ENCODE measurements at regions not wholly inside any gene's neighbourhood (a gene's known extent, or its start where the extent isn't known, plus 50 kb on each side); places are given as distances from the start of the nearest gene placed in this dataset.

DNA sequence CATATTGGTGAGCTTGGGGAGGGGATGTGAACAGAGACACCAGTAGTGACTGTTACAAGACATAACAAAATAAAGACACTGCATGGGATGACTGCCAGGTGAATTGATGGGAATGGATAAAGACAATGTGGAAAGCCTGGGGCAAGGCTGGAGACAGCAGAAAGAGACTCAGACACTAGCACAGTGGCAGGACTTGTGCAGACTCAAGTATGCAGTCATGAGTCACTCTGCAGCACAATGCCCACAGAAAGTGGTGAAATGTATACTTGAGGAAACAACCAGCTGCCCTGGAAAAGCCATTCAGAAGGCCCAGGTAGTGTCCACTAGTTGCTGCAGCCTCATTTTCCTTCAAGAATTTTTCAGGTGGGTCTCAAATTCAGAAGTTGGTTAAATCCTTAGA is 452.3 kb downstream of the MID1IP1 start:
- Histone ChIP-seq H3K36me3 (ENCODE audit: control insufficient read depth in 4 of 4, insufficient read depth in 3 of 4, low read depth in 1 of 4, low read length in 3 of 4) (no peaks in the 10 kb centered on the region), H3K4me3 (ENCODE audit: low read depth in 1 of 3, low read length in 3 of 3) (no peak overlapping the region), H3K27me3 (ENCODE audit: control insufficient read depth in 4 of 4, insufficient read depth in 4 of 4, low read length in 3 of 4) (peaks cover 0 to 3% (median 0%) of the 10 kb centered on the region in 4 donors), H3K9ac (ENCODE audit: low read depth in 1 of 2, low read length in 2 of 2) (no peak overlapping the region), H3K4me1 (ENCODE audit: control insufficient read depth in 4 of 4, insufficient read depth in 4 of 4, low read length in 3 of 4) (no peaks in the 10 kb centered on the region), H3K9me3 (ENCODE audit: control insufficient read depth in 4 of 4, low read length in 3 of 4) (no peaks in the 10 kb centered on the region), H3K27ac (ENCODE audit: low read depth in 1 of 2, low read length in 2 of 2) (no peak overlapping the region)
- DNase-seq (ENCODE audit: low spot score), result no peak
- no peak for TF ChIP-seq ATF3 (IDR thresholded peaks at IDR 0.05)
- no peak for TF ChIP-seq FOXA1 (IDR thresholded peaks at IDR 0.05)
- no peak for TF ChIP-seq EGR1 (IDR thresholded peaks at IDR 0.05; ENCODE audit: low read depth in 2 of 2)
- TF ChIP-seq, protein P1, sequence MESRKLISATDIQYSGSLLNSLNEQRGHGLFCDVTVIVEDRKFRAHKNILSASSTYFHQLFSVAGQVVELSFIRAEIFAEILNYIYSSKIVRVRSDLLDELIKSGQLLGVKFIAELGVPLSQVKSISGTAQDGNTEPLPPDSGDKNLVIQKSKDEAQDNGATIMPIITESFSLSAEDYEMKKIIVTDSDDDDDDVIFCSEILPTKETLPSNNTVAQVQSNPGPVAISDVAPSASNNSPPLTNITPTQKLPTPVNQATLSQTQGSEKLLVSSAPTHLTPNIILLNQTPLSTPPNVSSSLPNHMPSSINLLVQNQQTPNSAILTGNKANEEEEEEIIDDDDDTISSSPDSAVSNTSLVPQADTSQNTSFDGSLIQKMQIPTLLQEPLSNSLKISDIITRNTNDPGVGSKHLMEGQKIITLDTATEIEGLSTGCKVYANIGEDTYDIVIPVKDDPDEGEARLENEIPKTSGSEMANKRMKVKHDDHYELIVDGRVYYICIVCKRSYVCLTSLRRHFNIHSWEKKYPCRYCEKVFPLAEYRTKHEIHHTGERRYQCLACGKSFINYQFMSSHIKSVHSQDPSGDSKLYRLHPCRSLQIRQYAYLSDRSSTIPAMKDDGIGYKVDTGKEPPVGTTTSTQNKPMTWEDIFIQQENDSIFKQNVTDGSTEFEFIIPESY (IDR thresholded peaks at IDR 0.05), result no peak
- no peak for TF ChIP-seq TAF1 (conservative IDR thresholded peaks at IDR 0.05)
- TF ChIP-seq GABPA (IDR thresholded peaks at IDR 0.05 in 1 of 2, conservative IDR thresholded peaks at IDR 0.05 in 1 of 2), result no peak
- no peak for TF ChIP-seq CTCF (IDR thresholded peaks at IDR 0.05; ENCODE audit: low read depth, low read length, missing input control)
- TF ChIP-seq RAD21 (IDR thresholded peaks at IDR 0.05), result no peak
- TF ChIP-seq HNF4A (conservative IDR thresholded peaks at IDR 0.05), result no peak
- no peak for TF ChIP-seq JUND (IDR thresholded peaks at IDR 0.05)
- TF ChIP-seq SP1 (IDR thresholded peaks at IDR 0.05), result no peak
- no peak for TF ChIP-seq HNF4G (IDR thresholded peaks at IDR 0.05)

DNA sequence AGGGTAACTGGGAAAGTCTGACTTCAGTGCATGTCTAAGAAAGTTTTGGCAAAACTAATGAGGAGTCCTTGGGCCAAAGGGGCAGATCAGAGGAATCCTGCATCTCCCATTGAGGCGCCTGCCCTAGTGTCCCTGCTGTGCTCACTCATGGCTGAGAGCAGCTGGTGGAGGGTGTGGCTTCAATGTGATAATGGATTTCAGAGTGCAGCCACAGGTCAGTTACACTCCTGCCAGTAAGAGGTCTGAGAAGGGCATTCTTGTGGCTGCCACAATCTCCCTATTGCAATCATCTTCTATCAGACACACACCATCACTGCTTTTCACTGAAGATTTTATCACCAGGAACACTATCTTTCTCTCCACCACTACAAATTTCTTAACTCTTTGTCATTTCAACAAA is 457.1 kb downstream of the MID1IP1 start:
- no peaks in the 10 kb centered on the region for H3K27me3 ChIP-seq (ENCODE audit: control insufficient read depth in 4 of 4, insufficient read depth in 4 of 4, low read length in 3 of 4)
- no peaks in the 10 kb centered on the region for H3K9me3 ChIP-seq (ENCODE audit: control insufficient read depth in 4 of 4, low read length in 3 of 4)
- DNase-seq (ENCODE audit: low spot score), result no peak
- no peak overlapping the region for H3K27ac ChIP-seq (ENCODE audit: low read depth in 1 of 2, low read length in 2 of 2)
- no peaks in the 10 kb centered on the region for H3K36me3 ChIP-seq (ENCODE audit: control insufficient read depth in 4 of 4, insufficient read depth in 3 of 4, low read depth in 1 of 4, low read length in 3 of 4)
- no peak overlapping the region for H3K4me3 ChIP-seq (ENCODE audit: low read depth in 1 of 3, low read length in 3 of 3)
- H3K4me1 ChIP-seq (ENCODE audit: control insufficient read depth in 4 of 4, insufficient read depth in 4 of 4, low read length in 3 of 4), result no peaks in the 10 kb centered on the region
- 91% methylated on average over 1 of the region's 1 CpG for WGBS
- TF ChIP-seq RAD21 (IDR thresholded peaks at IDR 0.05), result no peak
- no peak for TF ChIP-seq ATF3 (IDR thresholded peaks at IDR 0.05)
- no peak overlapping the region for H3K9ac ChIP-seq (ENCODE audit: low read depth in 1 of 2, low read length in 2 of 2)

DNA sequence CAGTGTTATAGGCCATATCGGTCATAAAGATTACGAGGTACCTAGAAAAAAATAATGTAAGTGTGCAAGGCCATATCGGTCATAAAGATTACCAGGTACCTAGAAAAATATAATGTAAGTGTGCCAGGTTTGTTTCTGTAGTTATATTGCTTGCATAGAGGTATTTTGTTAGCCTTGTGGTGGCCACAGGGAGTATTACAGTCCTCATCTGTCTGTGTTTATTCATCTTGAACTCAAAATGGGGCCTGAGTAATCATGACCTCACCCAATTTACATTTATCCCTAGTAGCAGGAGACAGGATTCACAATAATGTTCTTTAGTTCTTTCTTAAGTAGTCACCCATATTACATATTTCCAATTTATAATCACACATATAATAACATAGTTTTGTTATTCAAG is 459.7 kb downstream of the MID1IP1 start:
- H3K4me1 ChIP-seq (ENCODE audit: control insufficient read depth in 4 of 4, insufficient read depth in 4 of 4, low read length in 3 of 4), result no peaks in the 10 kb centered on the region
- no peak overlapping the region for H3K4me3 ChIP-seq (ENCODE audit: low read depth in 1 of 3, low read length in 3 of 3)
- no peak for DNase-seq (ENCODE audit: low spot score)
- no peak overlapping the region for H3K9ac ChIP-seq (ENCODE audit: low read depth in 1 of 2, low read length in 2 of 2)
- no peaks in the 10 kb centered on the region for H3K27me3 ChIP-seq (ENCODE audit: control insufficient read depth in 4 of 4, insufficient read depth in 4 of 4, low read length in 3 of 4)
- 88% methylated on average over 3 of the region's 3 CpGs for WGBS
- no peaks in the 10 kb centered on the region for H3K36me3 ChIP-seq (ENCODE audit: control insufficient read depth in 4 of 4, insufficient read depth in 3 of 4, low read depth in 1 of 4, low read length in 3 of 4)
- peaks cover 0 to 2% (median 0%) of the 10 kb centered on the region in 4 donors for H3K9me3 ChIP-seq (ENCODE audit: control insufficient read depth in 4 of 4, low read length in 3 of 4)
- no peak overlapping the region for H3K27ac ChIP-seq (ENCODE audit: low read depth in 1 of 2, low read length in 2 of 2)
- TF ChIP-seq HNF4A (conservative IDR thresholded peaks at IDR 0.05), result no peak
- no peak for TF ChIP-seq NR2F2 (IDR thresholded peaks at IDR 0.05)
- no peak for TF ChIP-seq JUND (IDR thresholded peaks at IDR 0.05)
- no peak for TF ChIP-seq RXRA (IDR thresholded peaks at IDR 0.05)
- TF ChIP-seq, protein P1 (IDR thresholded peaks at IDR 0.05), result no peak
- TF ChIP-seq REST (IDR thresholded peaks at IDR 0.05), result no peak
- no peak for TF ChIP-seq CTCF (IDR thresholded peaks at IDR 0.05; ENCODE audit: low read depth, low read length, missing input control)
- no peak for TF ChIP-seq GABPA (IDR thresholded peaks at IDR 0.05 in 1 of 2, conservative IDR thresholded peaks at IDR 0.05 in 1 of 2)
- TF ChIP-seq HNF4G (IDR thresholded peaks at IDR 0.05), result no peak
- no peak for TF ChIP-seq SP1 (IDR thresholded peaks at IDR 0.05)
